ENCODE measurements at regions not wholly inside any gene's neighbourhood (a gene's known extent, or its start where the extent isn't known, plus 50 kb on each side); places are given as distances from the start of the nearest gene placed in this dataset.
A peak's percentile ranks its signal among the peaks of the same experiment; 100 is the strongest.

GRCh38 chr10:131742500-131742951, 158.3 kb upstream of the PPP2R2D start:
- no peak overlapping the region for H3K4me3 ChIP-seq (ENCODE audit: low read depth, low read length)
- DNase-seq (ENCODE audit: low read depth): no peak
- TF ChIP-seq CTCF (IDR thresholded peaks at IDR 0.05; ENCODE audit: insufficient read depth, low read depth, low read length, missing control alignments): no peak

- peak; percentile 80 for DNase-seq (ENCODE audit: low read depth)
- TF ChIP-seq CTCF (IDR thresholded peaks at IDR 0.05; ENCODE audit: insufficient read depth, low read depth, low read length, missing control alignments): no peak
- H3K4me3 ChIP-seq (ENCODE audit: low read depth, low read length): peak overlapping the region; percentile 14
These were observed 157.3 kb upstream of the PPP2R2D start for GRCh38 chr10:131743190-131744151.

GRCh38 chr10:131744346-131744745, 156.5 kb upstream of the PPP2R2D start:
- DNase-seq (ENCODE audit: low read depth): no peak
- H3K4me3 ChIP-seq (ENCODE audit: low read depth, low read length): no peak overlapping the region
- TF ChIP-seq CTCF (IDR thresholded peaks at IDR 0.05; ENCODE audit: insufficient read depth, low read depth, low read length, missing control alignments): no peak

- DNase-seq (ENCODE audit: low read depth): no peak
- TF ChIP-seq CTCF (IDR thresholded peaks at IDR 0.05; ENCODE audit: insufficient read depth, low read depth, low read length, missing control alignments): no peak
- H3K4me3 ChIP-seq (ENCODE audit: low read depth, low read length): no peak overlapping the region
These were observed 155.2 kb upstream of the PPP2R2D start for GRCh38 chr10:131745591-131745990.

- TF ChIP-seq CTCF (IDR thresholded peaks at IDR 0.05; ENCODE audit: insufficient read depth, low read depth, low read length, missing control alignments): no peak
- no peak for DNase-seq (ENCODE audit: low read depth)
- H3K4me3 ChIP-seq (ENCODE audit: low read depth, low read length): no peak overlapping the region
These were observed 154.5 kb upstream of the PPP2R2D start for GRCh38 chr10:131746241-131746711.

GRCh38 chr10:131746785-131747184, 154.0 kb upstream of the PPP2R2D start:
- no peak for DNase-seq (ENCODE audit: low read depth)
- TF ChIP-seq CTCF (IDR thresholded peaks at IDR 0.05; ENCODE audit: insufficient read depth, low read depth, low read length, missing control alignments): no peak
- no peak overlapping the region for H3K4me3 ChIP-seq (ENCODE audit: low read depth, low read length)
